ENCODE measurements at regions not wholly inside any gene's neighbourhood (a gene's known extent, or its start where the extent isn't known, plus 50 kb on each side); places are given as distances from the start of the nearest gene placed in this dataset.
"Not testable (repeated sequence)": the region's sequence is repeated elsewhere in the genome, so short reads cannot be mapped to it uniquely, and the experiment has no call there.

DNA sequence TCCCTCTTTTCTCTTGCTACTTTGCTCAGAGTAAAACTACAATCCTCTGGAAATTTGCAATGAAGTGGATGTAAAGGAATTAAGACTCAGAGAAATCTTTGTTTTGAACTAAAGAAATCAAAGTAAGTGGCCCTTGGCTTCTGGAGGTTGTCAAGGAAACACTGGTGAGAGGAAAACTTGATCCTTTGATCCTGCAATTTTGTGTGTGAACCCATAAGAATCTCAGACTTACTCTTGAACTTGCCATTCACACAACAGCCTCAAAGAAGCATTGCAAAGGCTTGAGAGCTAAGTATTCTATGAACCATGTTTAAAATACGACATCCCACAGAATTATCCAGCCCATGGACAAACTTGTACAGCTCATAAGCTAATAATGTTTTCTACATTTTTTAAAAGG is 827.5 kb downstream of the TAF11L14 start:
- Histone ChIP-seq H3K27ac (no peak overlapping the region), H3K9me3 (no peaks in the 10 kb centered on the region), H3K4me3 (ENCODE audit: low read depth in 1 of 2, low read length in 1 of 2) (no peak overlapping the region), H3K27me3 (no peaks in the 10 kb centered on the region), H3K4me1 (ENCODE audit: control insufficient read depth in 1 of 2, insufficient read depth in 1 of 2, low read depth in 1 of 2, low read length in 1 of 2) (no peaks in the 10 kb centered on the region), H3K36me3 (no peaks in the 10 kb centered on the region)
- no peak for TF ChIP-seq CTCF (IDR thresholded peaks at IDR 0.05)

GRCh38 chr5:18465833-18466681 is 831.8 kb downstream of the TAF11L14 start:
- Histone ChIP-seq H3K36me3 (no peaks in the 10 kb centered on the region), H3K27ac (no peak overlapping the region), H3K9me3 (no peaks in the 10 kb centered on the region), H3K27me3 (no peaks in the 10 kb centered on the region), H3K4me1 (ENCODE audit: control insufficient read depth in 1 of 2, insufficient read depth in 1 of 2, low read depth in 1 of 2, low read length in 1 of 2) (no peaks in the 10 kb centered on the region), H3K4me3 (ENCODE audit: low read depth in 1 of 2, low read length in 1 of 2) (no peak overlapping the region)
- no peak for TF ChIP-seq CTCF (IDR thresholded peaks at IDR 0.05)

GRCh38 chr5:18466731-18467130 is 832.5 kb downstream of the TAF11L14 start:
- Histone ChIP-seq H3K27me3 (no peaks in the 10 kb centered on the region), H3K27ac (no peak overlapping the region), H3K9me3 (no peaks in the 10 kb centered on the region), H3K4me1 (ENCODE audit: control insufficient read depth in 1 of 2, insufficient read depth in 1 of 2, low read depth in 1 of 2, low read length in 1 of 2) (no peaks in the 10 kb centered on the region), H3K4me3 (ENCODE audit: low read depth in 1 of 2, low read length in 1 of 2) (no peak overlapping the region), H3K36me3 (no peaks in the 10 kb centered on the region)
- no peak for TF ChIP-seq CTCF (IDR thresholded peaks at IDR 0.05)

- H3K4me3 ChIP-seq (ENCODE audit: low read depth in 1 of 2, low read length in 1 of 2); H3K4me1 ChIP-seq (ENCODE audit: control insufficient read depth in 1 of 2, insufficient read depth in 1 of 2, low read depth in 1 of 2, low read length in 1 of 2); H3K9me3 ChIP-seq; H3K27ac ChIP-seq; H3K36me3 ChIP-seq; H3K27me3 ChIP-seq: not testable (repeated sequence)
These were observed 837.5 kb downstream of the TAF11L14 start for GRCh38 chr5:18471791-18472190.

DNA sequence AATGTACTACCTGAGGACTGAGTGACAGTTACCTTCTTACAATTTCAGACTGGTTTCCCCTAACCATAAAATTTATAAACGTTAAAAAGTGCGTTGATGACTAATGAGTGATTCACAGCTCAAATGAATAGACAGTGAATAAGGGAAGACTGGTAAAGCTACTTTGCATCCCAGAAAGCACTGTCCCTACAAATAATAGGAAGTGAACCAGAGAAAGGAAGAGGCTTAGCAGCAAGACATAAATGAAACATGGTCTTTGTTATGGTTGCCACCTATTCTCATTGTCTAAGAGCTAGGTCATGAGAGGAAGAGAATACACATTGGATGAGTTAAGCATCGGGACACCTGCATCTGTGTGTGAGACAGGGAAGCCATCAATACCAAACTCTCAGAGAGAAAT is 849.2 kb downstream of the TAF11L14 start:
- no peak overlapping the region for H3K27ac ChIP-seq
- H3K4me1 ChIP-seq (ENCODE audit: control insufficient read depth in 1 of 2, insufficient read depth in 1 of 2, low read depth in 1 of 2, low read length in 1 of 2) = no peaks in the 10 kb centered on the region
- no peak for TF ChIP-seq CTCF (IDR thresholded peaks at IDR 0.05)
- H3K27me3 ChIP-seq = no peaks in the 10 kb centered on the region
- H3K9me3 ChIP-seq = no peaks in the 10 kb centered on the region
- no peaks in the 10 kb centered on the region for H3K36me3 ChIP-seq
- H3K4me3 ChIP-seq (ENCODE audit: low read depth in 1 of 2, low read length in 1 of 2) = no peak overlapping the region

- no peaks in the 10 kb centered on the region for H3K9me3 ChIP-seq
- no peaks in the 10 kb centered on the region for H3K36me3 ChIP-seq
- TF ChIP-seq CTCF (IDR thresholded peaks at IDR 0.05) = no peak
- H3K27me3 ChIP-seq = no peaks in the 10 kb centered on the region
- H3K4me1 ChIP-seq (ENCODE audit: control insufficient read depth in 1 of 2, insufficient read depth in 1 of 2, low read depth in 1 of 2, low read length in 1 of 2) = no peaks in the 10 kb centered on the region
- H3K27ac ChIP-seq = no peak overlapping the region
- no peak overlapping the region for H3K4me3 ChIP-seq (ENCODE audit: low read depth in 1 of 2, low read length in 1 of 2)
These were observed 853.7 kb downstream of the TAF11L14 start for GRCh38 chr5:18487928-18488480.
